ENCODE measurements at regions not wholly inside any gene's neighbourhood (a gene's known extent, or its start where the extent isn't known, plus 50 kb on each side); places are given as distances from the start of the nearest gene placed in this dataset.

DNA sequence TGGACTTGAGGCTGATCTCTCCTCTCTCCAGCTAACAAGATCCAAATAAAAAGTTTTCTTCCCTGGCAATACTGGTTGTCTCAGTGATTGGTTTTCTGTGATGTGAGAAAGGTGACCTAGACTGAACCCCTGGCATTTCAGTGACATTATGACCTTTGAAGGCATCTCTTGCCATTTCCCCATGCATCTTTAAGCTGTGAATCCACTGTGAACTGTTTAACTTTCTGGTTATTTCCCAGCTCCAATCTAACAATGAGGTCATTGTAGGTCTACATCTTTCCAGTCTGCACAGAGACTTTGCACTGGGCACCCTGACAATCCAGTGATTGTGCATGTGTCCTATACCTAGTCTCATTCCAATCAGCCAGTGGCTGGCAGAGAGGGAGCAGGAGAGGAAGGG lies 155.9 kb upstream of the NUDT4 start:
- intact Hi-C loops (cut with DNase I; ENCODE audit: low total_unique reads) = no loop called here
- Histone ChIP-seq H3K9me3 (no peaks in the 10 kb centered on the region), H3K4me1 (no peaks in the 10 kb centered on the region), H3K27ac (no peak overlapping the region), H3K27me3 (no peaks in the 10 kb centered on the region), H3K4me3 (no peak overlapping the region), H3K36me3 (no peaks in the 10 kb centered on the region)
- TF ChIP-seq, protein P1, sequence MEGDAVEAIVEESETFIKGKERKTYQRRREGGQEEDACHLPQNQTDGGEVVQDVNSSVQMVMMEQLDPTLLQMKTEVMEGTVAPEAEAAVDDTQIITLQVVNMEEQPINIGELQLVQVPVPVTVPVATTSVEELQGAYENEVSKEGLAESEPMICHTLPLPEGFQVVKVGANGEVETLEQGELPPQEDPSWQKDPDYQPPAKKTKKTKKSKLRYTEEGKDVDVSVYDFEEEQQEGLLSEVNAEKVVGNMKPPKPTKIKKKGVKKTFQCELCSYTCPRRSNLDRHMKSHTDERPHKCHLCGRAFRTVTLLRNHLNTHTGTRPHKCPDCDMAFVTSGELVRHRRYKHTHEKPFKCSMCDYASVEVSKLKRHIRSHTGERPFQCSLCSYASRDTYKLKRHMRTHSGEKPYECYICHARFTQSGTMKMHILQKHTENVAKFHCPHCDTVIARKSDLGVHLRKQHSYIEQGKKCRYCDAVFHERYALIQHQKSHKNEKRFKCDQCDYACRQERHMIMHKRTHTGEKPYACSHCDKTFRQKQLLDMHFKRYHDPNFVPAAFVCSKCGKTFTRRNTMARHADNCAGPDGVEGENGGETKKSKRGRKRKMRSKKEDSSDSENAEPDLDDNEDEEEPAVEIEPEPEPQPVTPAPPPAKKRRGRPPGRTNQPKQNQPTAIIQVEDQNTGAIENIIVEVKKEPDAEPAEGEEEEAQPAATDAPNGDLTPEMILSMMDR (IDR thresholded peaks at IDR 0.05) = no peak
- no peak for TF ChIP-seq POLR2A (IDR thresholded peaks at IDR 0.05)
- no peak for DNase-seq

- DNase-seq = no peak
- TF ChIP-seq, protein P1 (IDR thresholded peaks at IDR 0.05) = no peak
- TF ChIP-seq POLR2A (IDR thresholded peaks at IDR 0.05) = no peak
- intact Hi-C loops (cut with DNase I; ENCODE audit: low total_unique reads) = no loop called here
- Histone ChIP-seq H3K27me3 (no peaks in the 10 kb centered on the region), H3K27ac (no peak overlapping the region), H3K36me3 (no peaks in the 10 kb centered on the region), H3K4me1 (no peaks in the 10 kb centered on the region), H3K9me3 (no peaks in the 10 kb centered on the region), H3K4me3 (no peak overlapping the region)
These were observed 154.0 kb upstream of the NUDT4 start for GRCh38 chr12:93223440-93224426.

DNA sequence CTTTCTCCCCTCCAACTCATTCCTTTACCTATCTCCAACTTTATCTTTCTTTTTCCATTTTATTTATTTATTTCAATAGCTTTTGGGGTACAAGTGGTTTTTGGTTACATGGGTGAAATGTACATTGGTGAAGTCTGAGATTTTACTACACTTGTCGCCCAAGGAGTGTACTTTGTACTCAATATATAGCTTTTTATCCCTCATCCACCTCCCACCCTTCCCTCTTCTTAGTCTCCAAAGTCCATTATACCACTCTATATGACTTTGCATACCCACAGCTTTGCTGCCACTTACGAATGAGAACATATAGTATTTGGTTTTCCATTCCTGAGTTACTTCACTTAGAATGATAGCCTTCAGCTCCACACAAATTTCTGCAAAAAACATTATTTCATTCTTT lies 152.6 kb upstream of the NUDT4 start:
- intact Hi-C loops (cut with DNase I; ENCODE audit: low total_unique reads) = no loop called here
- H3K27me3 ChIP-seq = no peaks in the 10 kb centered on the region
- H3K4me3 ChIP-seq = no peak overlapping the region
- no peaks in the 10 kb centered on the region for H3K9me3 ChIP-seq
- H3K4me1 ChIP-seq = no peaks in the 10 kb centered on the region
- H3K27ac ChIP-seq = no peak overlapping the region
- TF ChIP-seq POLR2A (IDR thresholded peaks at IDR 0.05) = no peak
- TF ChIP-seq, protein P1 (IDR thresholded peaks at IDR 0.05) = no peak
- no peak for DNase-seq
- no peaks in the 10 kb centered on the region for H3K36me3 ChIP-seq

- no peaks in the 10 kb centered on the region for H3K9me3 ChIP-seq
- DNase-seq = no peak
- no peaks in the 10 kb centered on the region for H3K4me1 ChIP-seq
- H3K27ac ChIP-seq = no peak overlapping the region
- TF ChIP-seq, protein P1 (IDR thresholded peaks at IDR 0.05) = no peak
- TF ChIP-seq POLR2A (IDR thresholded peaks at IDR 0.05) = no peak
- intact Hi-C loops (cut with DNase I; ENCODE audit: low total_unique reads) = no loop called here
- H3K4me3 ChIP-seq = no peak overlapping the region
- H3K27me3 ChIP-seq = no peaks in the 10 kb centered on the region
- no peaks in the 10 kb centered on the region for H3K36me3 ChIP-seq
These were observed 151.4 kb upstream of the NUDT4 start for GRCh38 chr12:93226361-93226760.

DNA sequence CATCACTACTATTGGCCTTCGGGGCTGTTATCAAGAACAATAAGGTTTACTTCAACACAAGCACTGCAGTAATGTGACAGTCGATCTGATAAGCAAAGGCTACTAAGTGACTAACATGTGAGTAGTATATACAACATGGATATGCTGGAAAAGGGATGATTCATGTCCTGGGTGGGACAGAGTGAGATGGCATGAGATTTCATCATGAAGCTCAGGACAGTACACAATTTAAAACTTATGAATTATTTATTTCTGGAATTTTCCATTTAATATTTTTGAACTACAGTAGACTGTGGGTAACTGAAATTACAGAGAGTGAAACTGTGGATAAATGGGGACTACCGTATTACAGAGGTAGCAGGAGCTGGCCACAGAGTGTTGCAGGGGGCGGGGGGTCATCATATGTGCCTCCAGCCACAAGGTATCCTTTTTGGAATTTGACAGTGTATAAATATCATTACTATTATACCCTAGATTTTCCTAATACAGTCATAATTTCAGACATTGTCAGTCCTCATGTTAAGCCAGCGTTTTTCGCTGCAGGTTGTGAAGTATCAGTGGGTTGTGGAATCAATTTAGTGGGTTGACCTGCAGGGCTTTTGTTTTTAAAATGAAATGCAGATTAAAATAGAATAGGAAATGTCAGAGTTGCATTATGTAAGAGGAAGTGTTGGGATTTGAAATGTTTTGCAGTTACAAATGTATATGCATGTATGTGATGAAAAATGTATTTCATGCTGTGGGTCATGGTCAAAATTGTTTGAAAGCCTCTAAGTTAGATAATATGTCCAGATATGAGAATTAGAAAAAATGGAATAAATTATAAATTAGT lies 148.0 kb upstream of the NUDT4 start:
- DNase-seq = no peak
- no peaks in the 10 kb centered on the region for H3K36me3 ChIP-seq
- no peak for TF ChIP-seq POLR2A (IDR thresholded peaks at IDR 0.05)
- TF ChIP-seq, protein P1 (IDR thresholded peaks at IDR 0.05) = no peak

More for the DNA sequence above, 148.0 kb upstream of the NUDT4 start:
- intact Hi-C loops (cut with DNase I; ENCODE audit: low total_unique reads) = no loop called here
- no peaks in the 10 kb centered on the region for H3K4me1 ChIP-seq
- no peak overlapping the region for H3K4me3 ChIP-seq
- H3K9me3 ChIP-seq = no peaks in the 10 kb centered on the region
- H3K27ac ChIP-seq = no peak overlapping the region
- no peaks in the 10 kb centered on the region for H3K27me3 ChIP-seq

Measured in uterus (tissue), 3 donors.